ENCODE measurements at regions not wholly inside any gene's neighbourhood (a gene's known extent, or its start where the extent isn't known, plus 50 kb on each side); places are given as distances from the start of the nearest gene placed in this dataset.

DNA sequence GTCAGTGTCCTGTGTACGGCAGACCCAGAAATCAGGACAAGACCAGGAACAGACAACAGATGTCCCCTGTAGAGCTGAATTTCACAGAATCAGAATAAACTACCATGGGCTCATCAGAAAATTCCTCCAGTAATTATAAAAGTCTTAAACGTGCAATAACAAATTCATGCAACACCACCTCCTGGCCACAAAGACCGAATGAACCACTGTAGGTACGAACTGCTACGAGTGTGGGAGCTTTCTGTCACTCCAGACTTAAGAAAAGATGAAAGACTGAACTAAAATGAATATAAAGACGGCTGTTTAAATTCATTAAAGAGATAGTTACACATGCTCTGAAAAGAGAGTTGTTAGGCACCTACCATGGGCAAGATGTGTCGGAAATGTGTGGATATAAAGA, 333.5 kb downstream of the RRAGC start:
- TF ChIP-seq EZH2phosphoT487 (IDR thresholded peaks at IDR 0.05; ENCODE audit: borderline replicate concordance, low read length) (no peak), CTCF (IDR thresholded peaks at IDR 0.05; ENCODE audit: low read depth, low read length, poor library complexity, severe bottlenecking) (no peak)

Data from DOHH2 (cell line).